ENCODE measurements at regions not wholly inside any gene's neighbourhood (a gene's known extent, or its start where the extent isn't known, plus 50 kb on each side); places are given as distances from the start of the nearest gene placed in this dataset.
"Not testable (repeated sequence)": the region's sequence is repeated elsewhere in the genome, so short reads cannot be mapped to it uniquely, and the experiment has no call there.

- H3K36me3 ChIP-seq (ENCODE audit: insufficient read depth, low read length); H2AFZ ChIP-seq (ENCODE audit: low read length, unreplicated experiment); H3K27ac ChIP-seq (ENCODE audit: low read depth, low read length); H3K4me1 ChIP-seq (ENCODE audit: control insufficient read depth, insufficient read depth, low read length, unreplicated experiment); H3K4me3 ChIP-seq (ENCODE audit: low read depth, low read length); H3K79me2 ChIP-seq (ENCODE audit: control insufficient read depth, insufficient read depth, low read length, unreplicated experiment): not testable (repeated sequence)
- H3K27me3 ChIP-seq (ENCODE audit: insufficient read depth, low read length) = peaks cover 38% of the 10 kb centered on the region
Observed at GRCh38 chr4:138860357-138860756, 155.2 kb upstream of the NOCT start.

- no peaks in the 10 kb centered on the region for H3K79me2 ChIP-seq (ENCODE audit: control insufficient read depth, insufficient read depth, low read length, unreplicated experiment)
- H3K4me1 ChIP-seq (ENCODE audit: control insufficient read depth, insufficient read depth, low read length, unreplicated experiment) = no peaks in the 10 kb centered on the region
- H3K4me3 ChIP-seq (ENCODE audit: low read depth, low read length) = no peak overlapping the region
- no peak overlapping the region for H2AFZ ChIP-seq (ENCODE audit: low read length, unreplicated experiment)
- H3K27ac ChIP-seq (ENCODE audit: low read depth, low read length) = no peak overlapping the region
- H3K36me3 ChIP-seq (ENCODE audit: insufficient read depth, low read length) = no peaks in the 10 kb centered on the region
- peaks cover 27% of the 10 kb centered on the region for H3K27me3 ChIP-seq (ENCODE audit: insufficient read depth, low read length)
Observed at GRCh38 chr4:138859254-138859653, 156.3 kb upstream of the NOCT start.

- Histone ChIP-seq H3K27me3 (ENCODE audit: insufficient read depth, low read length) (peaks cover 19% of the 10 kb centered on the region), H3K79me2 (ENCODE audit: control insufficient read depth, insufficient read depth, low read length, unreplicated experiment) (no peaks in the 10 kb centered on the region), H3K27ac (ENCODE audit: low read depth, low read length) (no peak overlapping the region), H3K4me3 (ENCODE audit: low read depth, low read length) (no peak overlapping the region), H3K4me1 (ENCODE audit: control insufficient read depth, insufficient read depth, low read length, unreplicated experiment) (no peaks in the 10 kb centered on the region), H3K36me3 (ENCODE audit: insufficient read depth, low read length) (no peaks in the 10 kb centered on the region), H2AFZ (ENCODE audit: low read length, unreplicated experiment) (no peak overlapping the region)
Observed at GRCh38 chr4:138858419-138858818, 157.2 kb upstream of the NOCT start.

DNA sequence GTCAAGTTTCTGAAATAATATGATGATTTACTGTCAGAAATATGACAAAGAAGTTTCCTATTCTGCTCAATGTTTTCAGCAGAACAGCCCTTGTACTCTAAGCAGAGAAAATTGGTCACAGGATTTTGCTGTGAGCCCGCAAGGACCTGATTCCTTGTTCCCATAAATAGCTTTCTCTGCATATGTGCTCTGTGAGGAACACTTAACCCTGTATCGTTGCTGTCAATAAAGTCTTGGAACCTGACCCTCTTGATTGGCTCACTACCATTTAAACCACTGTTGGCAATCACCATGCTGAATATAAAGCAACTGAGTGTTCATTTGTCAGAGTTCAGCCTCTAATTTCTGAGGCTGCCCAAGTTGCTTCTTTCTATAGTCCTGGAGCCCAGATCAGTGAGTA, 158.2 kb upstream of the NOCT start:
- peaks cover 15% of the 10 kb centered on the region for H3K27me3 ChIP-seq (ENCODE audit: insufficient read depth, low read length)
- H2AFZ ChIP-seq (ENCODE audit: low read length, unreplicated experiment) = no peak overlapping the region
- H3K4me3 ChIP-seq (ENCODE audit: low read depth, low read length) = no peak overlapping the region
- H3K36me3 ChIP-seq (ENCODE audit: insufficient read depth, low read length) = no peaks in the 10 kb centered on the region
- no peaks in the 10 kb centered on the region for H3K79me2 ChIP-seq (ENCODE audit: control insufficient read depth, insufficient read depth, low read length, unreplicated experiment)
- no peaks in the 10 kb centered on the region for H3K4me1 ChIP-seq (ENCODE audit: control insufficient read depth, insufficient read depth, low read length, unreplicated experiment)
- no peak overlapping the region for H3K27ac ChIP-seq (ENCODE audit: low read depth, low read length)

GRCh38 chr4:138852681-138853080, 162.9 kb upstream of the NOCT start:
- Histone ChIP-seq H3K4me1 (ENCODE audit: control insufficient read depth, insufficient read depth, low read length, unreplicated experiment) (no peaks in the 10 kb centered on the region), H3K36me3 (ENCODE audit: insufficient read depth, low read length) (no peaks in the 10 kb centered on the region), H2AFZ (ENCODE audit: low read length, unreplicated experiment) (no peak overlapping the region), H3K79me2 (ENCODE audit: control insufficient read depth, insufficient read depth, low read length, unreplicated experiment) (no peaks in the 10 kb centered on the region), H3K27me3 (ENCODE audit: insufficient read depth, low read length) (peaks cover 39% of the 10 kb centered on the region), H3K27ac (ENCODE audit: low read depth, low read length) (no peak overlapping the region), H3K4me3 (ENCODE audit: low read depth, low read length) (no peak overlapping the region)

GRCh38 chr4:138851391-138852335, 163.9 kb upstream of the NOCT start:
- H3K27ac ChIP-seq (ENCODE audit: low read depth, low read length) = no peak overlapping the region
- no peak overlapping the region for H2AFZ ChIP-seq (ENCODE audit: low read length, unreplicated experiment)
- peaks cover 48% of the 10 kb centered on the region for H3K27me3 ChIP-seq (ENCODE audit: insufficient read depth, low read length)
- H3K79me2 ChIP-seq (ENCODE audit: control insufficient read depth, insufficient read depth, low read length, unreplicated experiment) = no peaks in the 10 kb centered on the region
- no peaks in the 10 kb centered on the region for H3K4me1 ChIP-seq (ENCODE audit: control insufficient read depth, insufficient read depth, low read length, unreplicated experiment)
- H3K4me3 ChIP-seq (ENCODE audit: low read depth, low read length) = 0 out of 2 replicates have a peak overlapping the region, but pooled peaks have one; percentile 14
- H3K36me3 ChIP-seq (ENCODE audit: insufficient read depth, low read length) = no peaks in the 10 kb centered on the region

DNA sequence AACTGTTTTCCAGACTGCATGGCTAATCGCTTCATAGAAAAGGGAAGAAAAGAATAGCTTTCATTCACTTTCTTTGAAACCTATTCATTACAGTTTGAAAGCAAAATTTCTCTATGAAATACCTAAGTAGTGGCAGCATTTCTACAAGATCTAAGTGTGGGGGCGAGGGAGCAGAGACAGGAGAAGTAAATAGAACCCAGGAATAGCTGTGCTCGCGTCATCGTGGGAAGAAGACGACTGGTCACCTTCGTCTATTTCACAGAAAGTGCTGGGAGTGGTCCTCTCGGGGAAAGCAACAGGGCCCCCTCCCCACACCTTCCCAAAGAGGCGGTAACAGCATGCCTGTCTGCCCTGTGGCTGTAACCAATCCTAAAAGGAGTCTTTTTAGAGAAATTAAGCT, 169.9 kb upstream of the NOCT start:
- no peak overlapping the region for H3K27ac ChIP-seq (ENCODE audit: low read depth, low read length)
- no peak overlapping the region for H2AFZ ChIP-seq (ENCODE audit: low read length, unreplicated experiment)
- H3K4me1 ChIP-seq (ENCODE audit: control insufficient read depth, insufficient read depth, low read length, unreplicated experiment) = no peaks in the 10 kb centered on the region
- H3K27me3 ChIP-seq (ENCODE audit: insufficient read depth, low read length) = peaks cover 76% of the 10 kb centered on the region
- no peaks in the 10 kb centered on the region for H3K79me2 ChIP-seq (ENCODE audit: control insufficient read depth, insufficient read depth, low read length, unreplicated experiment)
- no peaks in the 10 kb centered on the region for H3K36me3 ChIP-seq (ENCODE audit: insufficient read depth, low read length)
- H3K4me3 ChIP-seq (ENCODE audit: low read depth, low read length) = no peak overlapping the region

- Histone ChIP-seq H3K27ac (ENCODE audit: low read depth, low read length) (no peak overlapping the region), H3K4me1 (ENCODE audit: control insufficient read depth, insufficient read depth, low read length, unreplicated experiment) (no peaks in the 10 kb centered on the region), H3K27me3 (ENCODE audit: insufficient read depth, low read length) (peaks cover 77% of the 10 kb centered on the region), H2AFZ (ENCODE audit: low read length, unreplicated experiment) (no peak overlapping the region), H3K4me3 (ENCODE audit: low read depth, low read length) (no peak overlapping the region), H3K79me2 (ENCODE audit: control insufficient read depth, insufficient read depth, low read length, unreplicated experiment) (no peaks in the 10 kb centered on the region), H3K36me3 (ENCODE audit: insufficient read depth, low read length) (no peaks in the 10 kb centered on the region)
Observed at GRCh38 chr4:138845054-138845453, 170.5 kb upstream of the NOCT start.

- Histone ChIP-seq H3K79me2 (ENCODE audit: control insufficient read depth, insufficient read depth, low read length, unreplicated experiment) (no peaks in the 10 kb centered on the region), H3K27ac (ENCODE audit: low read depth, low read length) (no peak overlapping the region), H3K4me3 (ENCODE audit: low read depth, low read length) (no peak overlapping the region), H2AFZ (ENCODE audit: low read length, unreplicated experiment) (no peak overlapping the region), H3K27me3 (ENCODE audit: insufficient read depth, low read length) (peaks cover 92% of the 10 kb centered on the region), H3K4me1 (ENCODE audit: control insufficient read depth, insufficient read depth, low read length, unreplicated experiment) (no peaks in the 10 kb centered on the region), H3K36me3 (ENCODE audit: insufficient read depth, low read length) (no peaks in the 10 kb centered on the region)
Observed at GRCh38 chr4:138843616-138844015, 172.0 kb upstream of the NOCT start.

DNA sequence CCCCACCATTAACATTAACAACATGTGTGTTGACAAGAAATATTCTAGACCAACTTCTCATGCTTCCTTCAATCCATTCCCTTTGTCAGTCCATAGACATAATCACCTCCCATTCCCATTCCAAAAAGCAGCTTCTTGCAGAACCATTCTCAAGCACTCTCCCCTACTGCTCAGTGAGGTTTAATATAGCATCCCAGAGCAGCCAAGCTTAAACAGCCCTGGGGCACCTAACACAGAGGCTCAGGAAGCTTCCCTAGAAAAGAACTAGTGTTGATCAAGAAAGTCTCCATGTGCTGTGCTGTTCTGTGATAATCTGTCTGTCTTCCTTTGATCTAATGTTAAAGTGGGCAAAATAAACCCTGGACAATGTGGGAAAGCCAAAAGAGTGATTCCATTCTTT, 174.2 kb upstream of the NOCT start:
- Histone ChIP-seq H3K27ac (ENCODE audit: low read depth, low read length) (no peak overlapping the region), H3K4me3 (ENCODE audit: low read depth, low read length) (no peak overlapping the region), H3K27me3 (ENCODE audit: insufficient read depth, low read length) (peaks cover 87% of the 10 kb centered on the region), H3K79me2 (ENCODE audit: control insufficient read depth, insufficient read depth, low read length, unreplicated experiment) (no peaks in the 10 kb centered on the region), H3K4me1 (ENCODE audit: control insufficient read depth, insufficient read depth, low read length, unreplicated experiment) (no peaks in the 10 kb centered on the region), H2AFZ (ENCODE audit: low read length, unreplicated experiment) (no peak overlapping the region), H3K36me3 (ENCODE audit: insufficient read depth, low read length) (no peaks in the 10 kb centered on the region)

- H3K36me3 ChIP-seq (ENCODE audit: insufficient read depth, low read length) = no peaks in the 10 kb centered on the region
- no peak overlapping the region for H3K27ac ChIP-seq (ENCODE audit: low read depth, low read length)
- no peaks in the 10 kb centered on the region for H3K79me2 ChIP-seq (ENCODE audit: control insufficient read depth, insufficient read depth, low read length, unreplicated experiment)
- H3K4me1 ChIP-seq (ENCODE audit: control insufficient read depth, insufficient read depth, low read length, unreplicated experiment) = peaks cover 4% of the 10 kb centered on the region
- H3K4me3 ChIP-seq (ENCODE audit: low read depth, low read length) = no peak overlapping the region
- no peak overlapping the region for H2AFZ ChIP-seq (ENCODE audit: low read length, unreplicated experiment)
- peaks cover 67% of the 10 kb centered on the region for H3K27me3 ChIP-seq (ENCODE audit: insufficient read depth, low read length)
Observed at GRCh38 chr4:138838251-138838650, 177.3 kb upstream of the NOCT start.
